ENCODE measurements at regions not wholly inside any gene's neighbourhood (a gene's known extent, or its start where the extent isn't known, plus 50 kb on each side); places are given as distances from the start of the nearest gene placed in this dataset.

DNA sequence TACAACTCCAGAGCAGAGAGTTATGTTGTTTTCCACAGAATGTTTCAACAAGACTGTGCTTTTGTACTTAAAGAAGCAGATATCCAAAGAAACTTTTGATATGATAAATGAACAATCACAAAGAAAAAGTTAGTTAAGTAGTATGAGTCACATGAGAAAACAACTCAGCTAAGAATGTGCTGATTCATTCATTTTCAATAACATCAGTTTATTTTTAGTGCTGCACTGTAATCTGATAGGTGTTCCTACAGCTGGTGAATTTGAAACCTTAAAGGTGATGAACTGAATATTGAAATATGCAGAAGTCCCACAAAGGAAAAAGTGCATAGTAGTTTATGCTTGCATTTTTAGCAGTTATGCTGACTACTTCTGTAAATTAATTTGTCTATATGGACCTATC is 180.3 kb upstream of the TENM3 start:
- no peak for DNase-seq

DNA sequence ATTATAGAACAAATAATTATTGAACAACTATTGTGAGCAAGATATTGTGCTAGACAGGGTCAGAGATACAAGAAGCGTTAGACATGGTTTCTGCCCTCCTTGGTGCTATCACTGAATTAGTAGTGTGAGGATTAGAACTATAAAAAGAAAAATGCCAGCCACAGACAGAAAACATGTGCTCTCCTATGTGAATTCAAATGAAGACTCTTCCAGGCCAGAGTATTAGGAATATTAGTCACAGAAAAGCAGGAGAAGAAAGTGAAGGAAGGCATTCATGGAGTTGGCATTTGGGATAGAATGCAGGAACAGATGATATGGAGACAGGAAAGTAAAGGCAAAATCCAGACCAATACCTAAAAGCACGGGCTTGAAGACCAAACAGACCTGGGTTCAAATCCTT is 179.6 kb upstream of the TENM3 start:
- DNase-seq = no peak

DNA sequence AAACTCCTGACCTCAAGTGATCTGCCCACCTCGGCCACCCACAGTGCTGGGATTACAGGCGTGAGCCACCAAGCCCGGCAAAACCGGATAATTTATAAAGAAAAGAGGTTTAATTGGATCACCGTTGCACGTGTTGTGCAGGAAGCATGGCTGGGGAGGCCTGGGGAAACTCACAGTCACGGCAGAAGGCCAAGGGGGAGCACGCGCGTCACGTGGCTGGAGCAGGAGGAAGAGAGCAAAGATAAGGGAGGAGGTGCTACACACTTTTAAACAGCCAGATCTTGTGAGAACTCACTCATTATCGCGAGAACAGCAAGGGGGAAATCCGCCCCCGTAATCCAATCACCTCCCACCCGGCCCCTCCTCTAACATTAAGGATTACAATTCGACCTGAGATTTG is 177.9 kb upstream of the TENM3 start:
- no peak for DNase-seq

DNA sequence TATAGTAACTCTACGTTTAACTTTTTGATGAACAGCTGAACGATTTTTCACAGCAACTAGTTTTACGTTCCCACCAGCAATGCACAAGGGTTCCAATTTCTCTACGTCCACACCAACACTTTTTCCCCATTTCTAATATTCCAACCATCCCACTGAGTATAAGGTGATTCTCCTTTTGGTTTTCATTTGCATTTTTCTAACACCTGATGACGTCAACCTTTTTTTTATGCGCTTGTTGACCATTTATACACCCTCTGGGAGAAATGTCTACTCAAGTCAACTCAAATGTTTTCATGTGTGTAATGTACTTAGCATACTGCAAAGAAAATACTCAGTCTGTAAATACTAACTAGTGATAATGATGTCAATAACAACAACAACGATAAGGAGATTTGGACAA is 177.2 kb upstream of the TENM3 start:
- DNase-seq = no peak

DNA sequence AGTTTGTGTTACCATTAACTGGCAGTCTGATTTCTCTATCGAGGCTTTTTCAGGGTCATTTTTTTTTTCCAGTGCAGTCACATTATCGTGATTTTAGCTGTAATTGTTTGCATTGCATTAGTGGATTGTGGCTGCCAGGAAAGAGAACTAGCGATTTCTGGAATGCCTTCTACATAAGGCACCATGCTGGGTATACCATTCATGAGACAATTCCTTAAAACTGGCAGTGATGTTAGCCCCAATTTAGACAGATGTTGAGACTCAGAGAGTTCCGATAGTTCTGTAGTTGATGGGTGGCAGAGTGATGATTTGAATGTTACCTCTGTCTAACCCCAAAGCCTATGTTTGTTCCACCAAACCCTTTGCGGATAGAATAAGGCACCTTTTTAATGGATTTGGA is 175.4 kb upstream of the TENM3 start:
- DNase-seq = no peak

DNA sequence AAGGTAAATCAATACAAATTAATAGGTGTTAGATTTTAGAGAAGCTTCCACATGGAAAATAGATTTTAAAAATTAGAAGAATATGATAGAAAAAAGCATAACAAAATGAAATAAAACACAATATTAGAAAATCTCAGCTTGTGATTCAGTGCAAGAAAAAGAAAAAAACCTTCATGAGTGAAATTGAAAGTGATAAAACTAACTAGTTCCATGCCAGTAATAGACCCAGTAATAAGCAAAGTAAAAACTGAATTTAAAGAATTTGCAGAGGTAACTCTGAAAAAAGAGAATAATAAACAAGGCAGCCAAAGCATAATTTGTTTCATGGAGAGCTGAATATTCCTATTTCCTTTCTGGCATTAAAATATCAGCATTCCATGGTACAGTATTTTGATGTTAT is 174.3 kb upstream of the TENM3 start:
- DNase-seq = no peak

DNA sequence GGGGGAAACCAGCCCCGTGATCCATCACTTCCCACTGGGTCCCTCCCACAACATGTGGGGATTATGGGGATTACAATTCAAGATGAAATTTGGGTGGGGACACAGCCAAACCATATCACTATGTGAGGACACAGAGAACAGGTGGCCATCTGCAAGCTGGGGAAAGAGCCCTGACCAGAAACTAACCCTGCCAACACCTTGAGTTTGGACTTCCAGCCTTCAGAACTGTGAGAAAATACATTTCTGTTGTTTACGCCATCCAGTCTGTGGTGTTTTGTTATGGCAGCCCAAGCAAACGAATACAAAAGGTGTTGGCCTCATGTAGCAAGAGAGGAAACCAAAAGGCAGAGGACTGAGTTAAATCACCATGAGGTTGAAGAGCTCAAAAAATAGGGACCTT is 169.9 kb upstream of the TENM3 start:
- no peak for DNase-seq

DNA sequence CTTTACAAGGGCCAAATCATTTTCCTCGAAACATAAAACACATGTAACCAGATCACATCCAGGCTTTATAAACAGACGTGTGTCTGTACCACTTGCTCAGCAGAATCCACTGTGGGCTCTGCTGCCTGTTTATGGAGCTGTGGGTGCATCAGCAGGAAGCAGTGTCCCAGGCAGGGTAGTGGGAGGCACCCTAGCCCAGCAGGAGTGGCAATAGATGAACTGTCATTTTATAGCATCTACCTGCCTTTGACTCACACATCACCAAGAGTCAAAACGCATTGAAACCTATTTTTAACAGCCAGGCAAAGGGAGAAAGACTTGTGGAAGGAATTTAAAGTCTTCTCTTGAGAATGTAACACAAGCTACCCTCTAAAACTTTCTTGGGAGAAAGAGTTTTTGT is 169.1 kb upstream of the TENM3 start:
- no peak for DNase-seq

GRCh38 chr4:182074810-182075209 is 168.4 kb upstream of the TENM3 start:
- DNase-seq = no peak

DNA sequence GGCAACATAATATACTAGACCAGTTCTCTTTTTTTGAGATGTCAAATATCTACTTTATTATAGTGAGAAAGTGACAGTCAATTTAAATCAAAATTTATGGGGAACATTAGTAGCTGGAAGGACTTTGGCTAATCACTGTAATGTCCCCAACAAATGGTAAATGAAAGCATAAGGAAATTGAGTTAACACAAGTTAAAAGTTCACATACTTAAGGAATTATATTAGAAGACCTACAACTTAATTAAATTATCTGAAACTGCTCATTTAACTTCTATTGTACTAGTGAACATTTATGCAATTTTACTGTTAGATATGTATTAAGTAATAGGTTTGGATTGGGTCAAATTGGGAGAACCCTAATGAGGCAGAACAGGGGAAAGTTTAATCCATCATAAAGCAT is 160.3 kb upstream of the TENM3 start:
- DNase-seq = no peak

GRCh38 chr4:182083671-182084410 is 159.4 kb upstream of the TENM3 start:
- no peak for DNase-seq

GRCh38 chr4:182085051-182085480 is 158.1 kb upstream of the TENM3 start:
- DNase-seq = no peak

- DNase-seq = no peak
Measured at GRCh38 chr4:182089326-182089725, 153.9 kb upstream of the TENM3 start.

- no peak for DNase-seq
Measured at GRCh38 chr4:182090186-182090585, 153.0 kb upstream of the TENM3 start.

DNA sequence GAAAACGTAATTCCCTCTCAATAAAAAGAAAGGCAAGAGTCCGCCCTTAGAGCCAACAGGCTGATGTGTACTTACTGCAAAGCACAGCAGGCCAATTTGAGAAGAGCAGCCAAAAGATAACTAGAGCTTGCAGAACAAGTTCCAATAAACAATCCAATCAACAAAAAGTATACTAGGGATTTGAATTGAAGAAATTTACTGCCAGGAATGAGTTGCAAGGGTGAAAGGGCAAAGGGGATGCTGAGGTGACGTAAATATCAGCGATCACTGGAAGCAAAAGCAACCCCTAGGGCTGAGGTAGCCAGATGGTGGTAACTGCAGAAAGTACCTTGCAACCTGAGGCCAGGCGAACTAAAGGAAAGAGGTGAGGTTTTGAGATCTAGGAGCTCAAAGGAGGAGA is 152.1 kb upstream of the TENM3 start:
- no peak for DNase-seq

GRCh38 chr4:182093431-182093831 is 149.8 kb upstream of the TENM3 start:
- DNase-seq = no peak

DNA sequence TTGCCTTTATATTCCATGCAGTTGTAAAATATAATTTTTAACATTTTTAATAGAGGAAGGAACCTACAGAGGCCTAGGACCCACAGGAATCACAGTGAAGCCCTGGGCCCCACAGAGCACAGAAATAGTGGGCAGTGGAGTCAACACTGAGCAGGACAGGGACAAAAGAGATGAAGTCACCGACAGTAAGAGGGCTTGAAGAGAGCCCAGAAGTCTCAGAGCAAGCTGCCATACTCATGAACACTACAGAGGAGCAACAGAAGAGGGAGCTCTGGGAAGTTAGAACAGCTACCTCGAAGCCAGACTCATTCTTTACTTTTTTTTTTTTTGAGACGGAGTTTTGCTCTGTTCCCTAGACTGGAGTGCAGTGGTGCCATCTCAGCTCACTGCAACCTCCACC is 149.3 kb upstream of the TENM3 start:
- no peak for DNase-seq

- DNase-seq = no peak
Measured at GRCh38 chr4:182101618-182102017, 141.6 kb upstream of the TENM3 start.

- DNase-seq = no peak
Measured at GRCh38 chr4:182102576-182102975, 140.6 kb upstream of the TENM3 start.

- no peak for DNase-seq
Measured at GRCh38 chr4:182103614-182104319, 139.4 kb upstream of the TENM3 start.

DNA sequence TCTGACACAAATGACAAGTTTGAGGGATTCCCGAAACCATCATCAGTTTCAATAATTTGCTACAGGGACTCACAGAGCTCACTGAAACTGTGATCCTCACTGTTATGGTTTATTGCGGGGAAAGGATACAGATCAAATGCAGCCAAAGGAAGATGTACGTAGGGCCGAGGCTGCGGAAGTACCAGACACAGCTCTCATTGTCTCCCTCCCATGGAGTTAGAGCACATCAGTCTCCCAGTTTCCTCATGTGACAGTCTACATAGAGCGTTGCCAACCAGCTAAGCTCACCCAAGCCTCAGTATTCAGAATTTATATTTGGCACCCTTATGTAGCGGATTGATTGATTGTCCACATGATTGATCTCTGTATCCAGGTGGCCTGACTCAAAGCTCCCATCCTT is 137.8 kb upstream of the TENM3 start:
- no peak for DNase-seq

- no peak for DNase-seq
Measured at GRCh38 chr4:182107931-182108330, 135.3 kb upstream of the TENM3 start.

DNA sequence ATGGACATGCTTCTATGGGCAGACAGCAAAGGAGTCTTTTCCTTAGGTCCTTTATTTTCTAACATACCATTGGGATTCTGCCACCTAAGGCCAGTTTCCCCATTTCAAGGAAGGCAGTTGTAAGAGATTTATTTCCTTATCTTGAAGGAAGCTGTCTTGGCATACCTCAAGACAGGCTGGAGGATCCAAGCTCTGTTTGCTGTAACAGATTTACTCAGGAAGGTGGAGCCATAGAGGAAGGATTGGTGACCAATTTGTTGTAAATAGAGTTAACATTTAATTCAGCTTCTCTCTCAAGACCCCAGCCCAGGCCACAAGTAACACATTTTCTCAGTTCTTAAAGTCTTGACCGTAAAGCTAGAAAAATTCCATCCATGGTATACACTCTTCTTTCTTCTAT is 131.6 kb upstream of the TENM3 start:
- no peak for DNase-seq

GRCh38 chr4:182113779-182114178 is 129.4 kb upstream of the TENM3 start:
- DNase-seq = no peak

GRCh38 chr4:182124359-182124758 is 118.8 kb upstream of the TENM3 start:
- DNase-seq = no peak

All from stimulated activated CD4-positive, alpha-beta T cell treated with anti-CD3 and anti-CD28 coated beads, Interleukin-12 subunit alpha, Interleukin-12 subunit beta, amount 100 ng/mL, for 4 hours (primary cell).